ENCODE measurements at regions not wholly inside any gene's neighbourhood (a gene's known extent, or its start where the extent isn't known, plus 50 kb on each side); places are given as distances from the start of the nearest gene placed in this dataset.

DNA sequence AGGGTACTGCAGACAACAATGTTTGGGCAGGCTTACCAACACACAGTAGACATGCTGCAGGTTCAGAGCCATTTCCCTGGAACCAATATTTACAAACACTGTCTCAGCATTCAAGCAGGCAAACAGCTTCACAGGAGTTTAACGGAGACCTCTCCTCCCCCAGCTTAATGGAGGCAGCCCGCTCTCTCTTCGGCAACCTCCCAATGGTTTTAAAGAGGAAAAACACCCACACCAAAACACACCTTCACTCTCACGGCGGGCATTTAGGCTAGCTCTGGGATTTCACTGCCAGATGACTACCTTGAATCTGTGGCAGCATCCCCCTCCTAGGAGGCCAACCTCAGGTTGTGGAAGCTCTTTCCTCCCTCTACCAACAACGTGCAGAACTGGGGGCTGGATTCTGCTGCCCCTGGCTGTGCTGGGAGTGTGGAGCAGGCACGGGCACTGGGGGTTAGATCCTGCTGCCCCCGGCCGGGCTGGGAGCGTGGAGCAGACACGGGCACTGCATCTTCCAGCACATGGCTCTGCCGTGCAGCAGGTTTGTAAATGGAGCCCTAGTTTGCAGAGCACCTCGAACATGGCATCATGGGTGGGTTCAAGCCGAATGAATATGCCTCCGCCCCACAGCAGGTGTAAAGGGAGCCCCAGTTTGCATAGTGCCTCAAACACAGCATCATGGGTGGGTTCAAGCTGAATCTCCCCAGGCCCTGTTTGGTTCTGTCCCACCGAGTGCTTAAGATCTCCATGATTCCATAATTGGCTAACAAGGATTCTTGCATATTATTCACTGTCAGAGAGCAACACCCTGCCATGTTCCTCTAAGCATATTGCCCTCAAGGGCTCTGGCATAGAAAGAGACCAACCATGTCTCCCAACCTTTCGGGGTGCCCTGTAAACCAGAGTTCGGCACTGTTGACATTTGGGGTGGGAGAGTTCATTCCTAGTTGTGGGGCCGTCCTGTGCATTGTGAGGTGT is 86.4 kb downstream of the RBFOX3 start:
- no peak for ATAC-seq (replicated peaks; ENCODE audit: extremely low read depth, poor library complexity, severe bottlenecking)
- Mint-ChIP-seq H3K9me3 (no peaks in the 10 kb centered on the region), H3K27me3 (peaks cover 14% of the 10 kb centered on the region), H3K4me3 (no peak overlapping the region), H3K4me1 (no peaks in the 10 kb centered on the region), H3K27ac (ENCODE audit: low read depth) (no peak overlapping the region), H3K36me3 (ENCODE audit: insufficient read depth) (no peaks in the 10 kb centered on the region)
- DNase-seq (ENCODE audit: low spot score in 2 of 2) = no peak

- ATAC-seq (replicated peaks; ENCODE audit: extremely low read depth, poor library complexity, severe bottlenecking) = no peak
- peaks cover 12% of the 10 kb centered on the region for H3K27me3 Mint-ChIP-seq
- no peak overlapping the region for H3K27ac Mint-ChIP-seq (ENCODE audit: low read depth)
- DNase-seq (ENCODE audit: low spot score in 2 of 2) = no peak
- no peaks in the 10 kb centered on the region for H3K4me1 Mint-ChIP-seq
- H3K36me3 Mint-ChIP-seq (ENCODE audit: insufficient read depth) = no peaks in the 10 kb centered on the region
- no peak overlapping the region for H3K4me3 Mint-ChIP-seq
- no peaks in the 10 kb centered on the region for H3K9me3 Mint-ChIP-seq
These were observed 88.4 kb downstream of the RBFOX3 start for GRCh38 chr17:79522414-79522813.

DNA sequence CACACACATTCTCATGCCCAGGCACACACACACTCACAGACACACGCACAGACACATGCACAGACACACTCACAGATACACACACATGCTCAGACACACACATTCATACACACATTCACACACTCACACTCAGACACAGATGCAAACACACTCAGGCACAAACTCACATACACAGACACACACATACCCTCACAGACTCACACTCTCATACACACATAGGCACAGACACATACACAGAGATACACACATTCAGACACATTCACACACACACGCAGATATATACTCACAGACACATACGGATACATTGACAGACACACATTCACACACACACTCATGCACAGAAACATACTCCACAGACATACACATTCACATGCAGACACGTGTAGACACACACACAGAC is 89.6 kb downstream of the RBFOX3 start:
- H3K4me1 Mint-ChIP-seq = no peaks in the 10 kb centered on the region

GRCh38 chr17:79520167-79521165 is 90.4 kb downstream of the RBFOX3 start:
- DNase-seq (ENCODE audit: low spot score in 2 of 2) (no peak), ATAC-seq (replicated peaks; ENCODE audit: extremely low read depth, poor library complexity, severe bottlenecking) (no peak)
- no peak overlapping the region for H3K4me3 Mint-ChIP-seq
- peaks cover 17% of the 10 kb centered on the region for H3K27me3 Mint-ChIP-seq
- no peaks in the 10 kb centered on the region for H3K4me1 Mint-ChIP-seq
- no peaks in the 10 kb centered on the region for H3K36me3 Mint-ChIP-seq (ENCODE audit: insufficient read depth)
- no peak overlapping the region for H3K27ac Mint-ChIP-seq (ENCODE audit: low read depth)
- no peaks in the 10 kb centered on the region for H3K9me3 Mint-ChIP-seq

More for the DNA sequence above, 89.6 kb downstream of the RBFOX3 start:
- Mint-ChIP-seq H3K27me3 (peaks cover 9% of the 10 kb centered on the region), H3K36me3 (ENCODE audit: insufficient read depth) (no peaks in the 10 kb centered on the region), H3K4me3 (no peak overlapping the region), H3K27ac (ENCODE audit: low read depth) (no peak overlapping the region), H3K9me3 (no peaks in the 10 kb centered on the region)
- ATAC-seq (replicated peaks; ENCODE audit: extremely low read depth, poor library complexity, severe bottlenecking) (no peak), DNase-seq (ENCODE audit: low spot score in 2 of 2) (no peak)

DNA sequence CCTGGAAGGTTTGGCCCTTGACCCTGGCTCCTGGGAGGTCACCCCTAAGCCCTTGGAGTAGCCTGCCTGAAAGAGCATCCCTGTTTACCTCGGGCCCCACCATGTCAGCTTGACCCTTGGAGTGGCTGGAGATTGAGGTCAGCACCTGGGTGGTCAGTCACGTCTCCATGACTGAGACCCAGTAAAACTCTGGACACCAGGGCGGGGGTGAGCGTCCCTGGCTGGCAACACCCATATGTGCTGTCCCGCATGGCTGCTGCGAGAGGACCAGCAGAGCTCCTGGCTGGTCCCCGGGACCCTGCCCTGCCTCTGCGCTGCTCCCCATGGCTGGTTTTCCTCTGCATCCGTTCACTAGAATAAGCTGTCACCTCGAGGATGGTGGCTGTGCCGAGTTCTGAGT is 91.2 kb downstream of the RBFOX3 start:
- H3K36me3 Mint-ChIP-seq (ENCODE audit: insufficient read depth) = no peaks in the 10 kb centered on the region
- ATAC-seq (replicated peaks; ENCODE audit: extremely low read depth, poor library complexity, severe bottlenecking) (no peak), DNase-seq (ENCODE audit: low spot score in 2 of 2) (no peak)
- no peak overlapping the region for H3K4me3 Mint-ChIP-seq
- H3K9me3 Mint-ChIP-seq = no peaks in the 10 kb centered on the region
- no peak overlapping the region for H3K27ac Mint-ChIP-seq (ENCODE audit: low read depth)
- H3K4me1 Mint-ChIP-seq = no peaks in the 10 kb centered on the region
- H3K27me3 Mint-ChIP-seq = peaks cover 23% of the 10 kb centered on the region

DNA sequence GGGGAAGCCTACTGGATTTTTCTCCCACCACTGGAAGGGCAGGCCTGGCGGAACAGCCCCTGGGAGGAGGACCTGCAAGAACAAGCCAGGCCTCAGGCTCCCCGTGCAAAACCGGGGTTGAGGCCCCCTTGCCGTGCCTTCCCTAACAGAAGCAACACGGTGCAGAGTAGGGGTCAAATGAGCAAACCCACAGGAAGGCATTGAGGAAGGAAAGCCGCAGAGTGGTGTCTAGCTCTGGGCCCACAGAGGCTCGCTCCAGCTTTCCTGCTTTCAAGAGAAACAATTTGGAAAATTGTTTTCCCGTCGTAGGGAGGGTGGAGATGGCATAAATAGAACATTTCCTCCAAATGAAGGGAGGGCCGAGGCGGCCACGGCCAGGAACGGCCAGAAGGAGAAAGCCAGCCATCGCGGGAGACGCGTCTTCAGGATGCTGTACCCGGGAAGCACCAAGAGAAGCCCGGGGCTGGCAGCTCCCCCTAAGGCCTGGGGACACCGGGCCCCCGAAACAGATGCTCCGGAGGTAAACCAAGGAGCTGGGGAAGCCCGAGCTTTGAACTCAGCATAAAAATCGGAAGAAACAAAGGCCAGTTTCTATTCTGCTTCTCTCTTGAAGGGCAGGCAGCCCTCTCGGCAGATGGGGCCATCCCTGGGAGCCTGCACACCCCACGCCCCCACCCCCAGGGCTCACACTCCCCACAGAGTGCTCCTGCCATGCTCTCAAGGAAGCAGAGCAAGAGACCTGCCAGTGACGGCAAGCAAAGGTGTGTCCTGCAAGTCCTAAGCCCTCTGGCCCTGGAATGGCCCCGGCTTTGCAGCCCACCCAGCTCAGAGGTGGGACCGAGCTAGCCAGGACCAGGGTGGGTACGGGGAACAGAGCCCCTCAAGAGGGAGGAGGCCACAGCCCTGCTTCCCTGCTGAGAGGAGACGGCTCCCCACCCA is 92.0 kb downstream of the RBFOX3 start:
- no peak for ATAC-seq (replicated peaks; ENCODE audit: extremely low read depth, poor library complexity, severe bottlenecking)

DNA sequence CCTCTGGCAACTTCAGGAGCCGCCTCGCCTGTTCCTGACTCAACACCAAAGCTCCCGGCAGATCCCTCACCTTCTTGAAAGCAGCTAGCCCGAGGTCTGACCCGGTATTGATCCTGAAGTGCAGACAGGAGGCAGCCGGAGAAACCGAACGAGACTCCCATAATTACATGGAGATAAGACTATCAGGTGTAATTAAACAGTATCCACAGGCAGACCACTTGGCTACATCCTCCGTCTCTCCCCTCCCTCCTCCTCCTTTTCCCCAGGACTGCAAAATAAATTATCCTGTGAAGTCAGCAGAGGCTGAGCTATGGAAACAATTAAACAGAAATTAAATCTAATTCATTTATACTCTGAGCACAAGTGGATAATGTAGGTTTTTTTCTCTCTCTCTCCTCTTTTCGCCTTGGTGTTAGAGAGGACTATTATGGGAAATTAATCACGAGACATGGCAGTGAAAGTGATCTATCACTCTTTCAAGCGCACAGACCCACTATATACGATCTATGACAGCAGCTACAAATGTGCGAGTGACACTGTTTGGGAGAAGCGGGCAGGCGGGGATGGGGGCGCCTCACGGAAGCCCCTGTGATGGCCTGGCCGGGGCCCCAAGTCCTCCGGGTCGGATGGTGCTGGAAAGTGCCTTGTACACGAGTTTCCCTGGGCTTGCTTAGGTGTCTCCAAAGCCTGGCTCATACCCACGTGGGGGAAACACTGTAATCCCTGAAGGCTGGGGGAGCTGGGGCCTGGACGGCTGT is 92.8 kb downstream of the RBFOX3 start:
- Mint-ChIP-seq H3K27ac (ENCODE audit: low read depth) (no peak overlapping the region), H3K9me3 (no peaks in the 10 kb centered on the region), H3K4me3 (no peak overlapping the region), H3K36me3 (ENCODE audit: insufficient read depth) (no peaks in the 10 kb centered on the region), H3K27me3 (peaks cover 23% of the 10 kb centered on the region), H3K4me1 (no peaks in the 10 kb centered on the region)
- no peak for DNase-seq (ENCODE audit: low spot score in 2 of 2)
- no peak for ATAC-seq (replicated peaks; ENCODE audit: extremely low read depth, poor library complexity, severe bottlenecking)

More for the DNA sequence above, 92.0 kb downstream of the RBFOX3 start:
- Mint-ChIP-seq H3K27ac (ENCODE audit: low read depth) (no peak overlapping the region), H3K4me3 (no peak overlapping the region), H3K27me3 (peaks cover 23% of the 10 kb centered on the region), H3K36me3 (ENCODE audit: insufficient read depth) (no peaks in the 10 kb centered on the region), H3K9me3 (no peaks in the 10 kb centered on the region), H3K4me1 (no peaks in the 10 kb centered on the region)
- DNase-seq (ENCODE audit: low spot score in 2 of 2) = no peak

- Mint-ChIP-seq H3K4me1 (no peaks in the 10 kb centered on the region), H3K9me3 (no peaks in the 10 kb centered on the region), H3K27ac (ENCODE audit: low read depth) (no peak overlapping the region), H3K27me3 (peaks cover 23% of the 10 kb centered on the region), H3K36me3 (ENCODE audit: insufficient read depth) (no peaks in the 10 kb centered on the region), H3K4me3 (no peak overlapping the region)
- ATAC-seq (replicated peaks; ENCODE audit: extremely low read depth, poor library complexity, severe bottlenecking) (no peak), DNase-seq (ENCODE audit: low spot score in 2 of 2) (no peak)
These were observed 94.9 kb downstream of the RBFOX3 start for GRCh38 chr17:79515646-79516571.

GRCh38 chr17:79515110-79515509 is 95.7 kb downstream of the RBFOX3 start:
- DNase-seq (ENCODE audit: low spot score in 2 of 2) = no peak
- H3K4me3 Mint-ChIP-seq = no peak overlapping the region
- H3K27ac Mint-ChIP-seq (ENCODE audit: low read depth) = no peak overlapping the region
- no peaks in the 10 kb centered on the region for H3K36me3 Mint-ChIP-seq (ENCODE audit: insufficient read depth)
- H3K4me1 Mint-ChIP-seq = no peaks in the 10 kb centered on the region
- H3K9me3 Mint-ChIP-seq = no peaks in the 10 kb centered on the region
- no peak for ATAC-seq (replicated peaks; ENCODE audit: extremely low read depth, poor library complexity, severe bottlenecking)
- H3K27me3 Mint-ChIP-seq = peaks cover 23% of the 10 kb centered on the region

DNA sequence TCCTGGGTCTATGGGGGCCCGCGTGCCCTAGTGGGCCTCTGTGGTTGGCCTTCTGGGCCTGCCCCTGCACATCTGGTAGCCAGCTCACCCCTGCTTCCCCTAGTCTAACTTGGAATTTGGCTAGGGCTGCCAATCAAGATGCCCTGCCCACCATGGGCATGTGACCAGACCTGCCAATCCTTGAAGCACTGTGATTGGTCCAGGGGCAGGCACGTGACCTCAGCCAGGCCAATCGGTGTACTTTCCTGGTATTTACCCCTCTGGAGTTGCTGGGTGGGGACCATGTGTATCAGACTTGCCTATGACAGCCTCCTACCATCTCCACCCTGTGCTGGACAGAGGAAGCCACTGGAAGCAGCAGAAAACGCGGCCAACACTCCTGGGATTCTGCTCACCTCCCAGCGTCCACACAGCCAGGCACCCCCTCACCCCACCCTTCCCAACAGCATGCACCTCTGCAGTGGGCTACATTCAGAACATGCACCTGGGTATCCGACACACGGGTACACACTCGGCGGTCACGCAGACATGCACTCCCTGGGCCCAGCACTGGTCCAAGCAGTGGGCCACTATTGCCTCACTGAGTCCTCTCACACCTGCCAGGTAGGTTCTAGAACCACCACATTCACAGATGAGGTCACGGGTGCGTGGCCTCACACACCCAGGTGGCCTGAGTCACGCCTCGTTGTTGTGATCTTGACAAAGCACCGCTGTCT is 96.9 kb downstream of the RBFOX3 start:
- no peaks in the 10 kb centered on the region for H3K9me3 Mint-ChIP-seq
- no peak overlapping the region for H3K4me3 Mint-ChIP-seq
- H3K36me3 Mint-ChIP-seq (ENCODE audit: insufficient read depth) = no peaks in the 10 kb centered on the region
- H3K27me3 Mint-ChIP-seq = peaks cover 23% of the 10 kb centered on the region
- ATAC-seq (replicated peaks; ENCODE audit: extremely low read depth, poor library complexity, severe bottlenecking) = no peak
- no peaks in the 10 kb centered on the region for H3K4me1 Mint-ChIP-seq
- DNase-seq (ENCODE audit: low spot score in 2 of 2) = no peak
- no peak overlapping the region for H3K27ac Mint-ChIP-seq (ENCODE audit: low read depth)
